NCI-H1092 treated with DMSO at 0.1 percent for 48 hours (cell line): ENCODE measurements at regions not wholly inside any gene's neighbourhood (a gene's known extent, or its start where the extent isn't known, plus 50 kb on each side); places are given as distances from the start of the nearest gene placed in this dataset.

Source experiments
- DNase-seq: peaks from one replicate; lab custom pipeline; 2025; lab: John Stamatoyannopoulos, UW

DNA sequence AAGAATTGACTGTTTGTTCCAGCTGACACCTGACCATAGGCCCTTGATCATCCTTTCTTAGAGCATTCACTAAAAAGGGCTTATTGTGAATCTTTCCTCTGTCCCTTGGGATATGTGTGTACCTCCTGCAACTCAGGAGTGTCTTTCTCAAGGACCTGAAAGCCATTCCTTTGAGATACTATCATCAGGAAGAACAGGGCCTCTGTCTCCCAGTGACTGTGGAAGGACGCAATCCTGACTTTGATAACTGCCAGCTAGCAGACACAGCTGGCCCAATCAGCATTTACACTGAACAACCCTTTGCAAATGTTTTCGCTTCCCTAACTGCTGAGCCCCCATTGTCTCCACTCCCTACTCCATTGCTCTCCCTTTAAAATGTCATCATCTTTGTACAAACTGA, 144.4 kb downstream of the RMI1 start:
- no peak for DNase-seq

DNA sequence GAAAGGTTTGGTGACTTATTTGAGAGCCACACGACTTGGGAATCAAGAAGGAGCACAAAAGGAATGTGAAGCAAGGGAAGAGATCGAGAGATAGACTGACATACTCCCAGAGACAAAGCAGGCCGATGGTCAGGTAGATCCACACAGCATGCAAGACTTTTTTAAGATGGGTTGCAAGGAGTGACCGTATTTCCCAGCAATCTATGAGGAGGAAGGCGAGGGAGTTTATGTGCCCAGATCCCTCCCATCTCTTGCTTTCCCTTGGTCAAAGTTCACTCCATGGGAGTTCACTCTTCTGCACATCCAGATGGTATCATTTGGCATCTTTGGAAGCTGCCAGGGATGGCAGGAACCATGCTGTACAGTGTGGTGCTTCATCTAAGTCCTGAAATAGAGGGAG, 148.9 kb downstream of the RMI1 start:
- DNase-seq, result no peak

DNA sequence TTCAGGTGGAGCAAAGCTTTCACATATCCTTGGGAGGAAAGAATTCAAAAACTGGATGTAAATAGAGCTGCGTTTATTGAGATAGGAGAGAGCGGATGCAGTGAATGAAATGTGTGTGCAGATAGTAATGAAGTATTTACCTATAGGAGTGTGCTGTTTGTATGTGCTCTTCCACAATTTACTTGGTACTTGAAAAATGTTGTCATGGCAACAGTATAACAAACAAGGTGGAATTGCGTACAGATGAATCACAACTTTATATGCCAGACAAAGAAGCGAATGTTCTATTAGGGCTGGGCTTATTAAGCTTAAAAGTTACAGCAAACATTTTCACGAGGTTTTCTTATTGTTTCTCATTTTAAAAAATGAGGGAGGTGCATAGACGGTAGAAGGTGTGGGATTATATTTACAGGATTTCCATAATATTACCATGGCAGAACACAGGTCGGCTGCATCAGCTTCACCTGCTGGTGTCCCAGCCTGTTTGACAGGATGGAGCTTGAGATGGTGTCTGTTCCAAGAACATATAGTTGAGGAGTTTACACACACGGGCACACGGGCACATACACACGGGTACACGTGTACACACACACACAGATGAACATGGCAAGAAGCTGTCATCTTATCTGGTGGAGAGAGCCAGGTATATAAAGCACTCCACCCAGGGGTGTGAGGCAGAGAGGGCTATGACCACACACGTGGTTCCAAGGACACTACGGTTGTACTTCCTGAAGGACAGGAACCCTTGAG, 155.7 kb downstream of the RMI1 start:
- DNase-seq, result peak; percentile 48

DNA sequence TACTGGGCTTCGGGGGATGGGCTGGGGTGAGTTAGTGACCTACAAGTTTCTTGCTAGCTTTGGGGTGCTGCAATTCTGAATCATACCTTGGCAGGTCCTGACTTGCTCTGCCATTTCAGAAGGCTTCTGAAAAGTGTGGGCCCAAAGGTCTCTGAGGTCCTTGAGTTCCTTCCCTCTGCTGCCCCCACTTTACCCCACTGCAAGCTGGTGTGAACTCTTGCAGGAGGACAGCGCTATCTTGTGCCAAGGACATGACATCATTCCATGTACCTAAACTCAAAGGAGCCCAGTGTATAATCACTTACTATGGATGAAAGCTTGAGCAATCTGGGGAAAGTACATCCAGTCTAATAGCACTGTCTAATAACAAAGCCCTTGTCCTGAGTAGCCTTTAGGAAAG, 157.4 kb downstream of the RMI1 start:
- no peak for DNase-seq

DNA sequence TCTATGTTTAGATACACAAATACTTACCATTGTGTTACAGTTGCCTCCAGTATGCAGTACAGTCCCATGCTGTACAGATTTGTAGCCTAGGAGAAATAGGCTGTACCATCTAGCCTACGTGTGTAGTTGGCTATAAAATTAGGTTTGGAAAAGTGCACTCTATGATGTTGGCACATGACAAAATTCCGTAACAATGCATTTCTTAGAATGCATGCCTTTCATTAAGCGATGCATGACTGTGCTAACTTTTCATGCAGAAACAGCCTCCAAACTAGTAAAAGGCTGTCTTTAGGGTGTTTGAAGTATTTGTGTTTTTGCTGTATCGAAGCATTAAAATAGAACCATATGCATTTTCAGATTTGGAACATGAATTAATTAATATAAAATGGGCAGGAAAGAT, 157.9 kb downstream of the RMI1 start:
- DNase-seq, result no peak

DNA sequence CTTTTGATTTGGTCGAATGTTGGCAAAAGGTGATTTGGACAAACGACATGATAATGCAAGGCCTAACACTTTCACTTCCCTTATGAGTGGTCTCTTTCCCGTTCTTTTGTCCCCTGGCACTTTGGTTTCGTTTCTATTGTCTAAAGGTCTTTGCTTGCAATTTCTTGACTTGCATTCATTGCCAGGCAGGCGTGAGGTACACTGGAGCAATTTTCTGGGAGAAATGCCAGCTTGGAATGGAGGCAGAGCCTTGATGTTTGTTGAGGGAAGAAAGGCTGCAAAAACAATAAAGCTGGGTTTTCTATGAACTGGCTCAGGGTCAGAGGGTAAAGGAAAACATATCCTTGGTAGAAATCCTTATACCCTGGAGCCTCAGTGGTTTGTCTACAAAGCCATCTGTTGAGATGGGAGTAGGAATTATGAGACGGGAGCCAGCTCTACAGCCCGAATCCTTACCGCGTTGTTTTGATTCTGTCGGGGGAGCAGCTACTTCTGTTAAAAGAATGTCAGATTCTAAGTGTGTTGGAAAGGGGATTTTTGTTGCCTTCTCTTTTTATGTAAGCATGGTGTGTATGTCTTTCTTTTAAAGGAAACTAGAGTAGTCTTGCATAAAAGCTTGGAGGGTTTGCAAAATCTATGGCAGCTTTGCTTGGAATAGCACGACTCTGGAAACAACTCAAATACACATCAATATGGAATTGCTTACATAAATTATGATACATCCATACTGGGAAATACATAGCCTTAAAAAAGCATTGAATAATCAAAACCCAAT, 158.9 kb downstream of the RMI1 start:
- DNase-seq, result peak; percentile 86

DNA sequence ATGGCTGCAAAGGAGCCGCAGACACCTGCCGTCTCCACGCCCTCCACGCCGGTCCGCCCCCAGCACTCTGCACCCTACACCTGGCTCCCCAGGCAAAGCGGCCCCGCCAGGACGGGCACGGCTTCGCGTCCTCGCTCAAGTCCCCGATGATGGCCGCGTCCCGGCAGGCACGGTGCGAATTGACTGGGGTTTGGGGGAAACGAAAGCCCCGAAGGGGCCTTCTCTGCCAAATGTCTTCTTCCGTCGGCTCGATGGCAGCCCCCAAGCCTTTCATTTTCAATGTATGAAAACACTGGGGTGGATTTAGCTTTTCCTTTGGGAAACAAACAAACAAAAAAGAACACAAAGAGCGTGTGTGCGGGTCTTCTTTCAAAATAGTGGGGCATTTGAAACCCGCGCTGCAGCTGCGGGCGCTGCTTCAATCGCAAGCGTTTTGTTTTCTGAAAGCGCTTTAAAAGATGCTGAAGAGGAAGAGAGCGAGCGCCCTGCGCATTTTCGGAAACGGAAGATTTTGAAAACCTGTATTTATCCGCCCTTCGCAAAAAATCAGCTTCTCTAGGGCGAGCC, 160.0 kb downstream of the RMI1 start:
- peak; percentile 67 for DNase-seq

DNA sequence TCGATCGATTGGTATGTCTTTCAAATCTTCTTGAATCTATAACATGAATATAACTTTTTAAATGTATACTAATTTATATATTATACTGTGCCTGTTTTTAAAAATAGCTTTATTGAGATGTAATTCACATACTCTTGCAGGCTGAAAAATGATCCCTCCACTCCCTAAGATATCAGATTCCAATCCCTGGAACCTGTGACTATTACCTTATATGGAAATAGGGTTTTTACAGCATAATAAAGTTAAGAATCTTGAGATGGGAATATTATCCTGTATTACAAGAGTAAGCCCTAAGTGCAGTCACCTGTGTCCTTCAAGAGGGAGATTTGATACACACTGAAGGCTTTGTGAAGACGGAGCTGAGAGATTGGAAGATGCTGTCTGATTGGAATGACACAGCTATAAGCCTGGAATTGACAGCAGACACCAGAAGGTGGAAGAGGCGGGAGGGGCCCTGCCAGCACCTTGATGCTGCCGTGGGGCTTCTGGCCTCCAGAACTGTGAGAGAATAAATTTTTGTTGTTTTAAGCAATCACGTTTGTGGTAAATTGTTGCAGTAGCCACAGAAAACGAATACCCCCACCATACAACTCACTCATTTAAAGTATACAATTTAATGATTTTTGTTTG, 161.3 kb downstream of the RMI1 start:
- peak; percentile 51 for DNase-seq

DNA sequence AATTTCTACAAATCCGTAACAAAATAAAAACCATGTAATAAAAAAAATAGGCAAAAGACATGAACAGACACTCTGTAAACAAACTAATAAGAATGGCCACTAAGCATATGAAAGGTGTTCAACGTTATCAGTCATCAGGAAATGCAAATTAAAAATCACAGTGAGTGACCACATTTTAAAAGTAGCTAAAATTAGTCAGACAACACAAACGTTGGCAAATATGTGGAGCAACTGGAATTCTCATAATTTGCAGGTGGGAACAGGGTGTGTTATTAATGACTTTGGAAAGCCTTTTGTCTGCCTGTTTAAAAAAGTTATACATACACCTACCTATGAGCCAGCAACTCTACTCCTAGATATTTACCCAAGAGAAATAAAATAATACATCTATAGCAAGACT, 164.4 kb downstream of the RMI1 start:
- DNase-seq, result no peak

DNA sequence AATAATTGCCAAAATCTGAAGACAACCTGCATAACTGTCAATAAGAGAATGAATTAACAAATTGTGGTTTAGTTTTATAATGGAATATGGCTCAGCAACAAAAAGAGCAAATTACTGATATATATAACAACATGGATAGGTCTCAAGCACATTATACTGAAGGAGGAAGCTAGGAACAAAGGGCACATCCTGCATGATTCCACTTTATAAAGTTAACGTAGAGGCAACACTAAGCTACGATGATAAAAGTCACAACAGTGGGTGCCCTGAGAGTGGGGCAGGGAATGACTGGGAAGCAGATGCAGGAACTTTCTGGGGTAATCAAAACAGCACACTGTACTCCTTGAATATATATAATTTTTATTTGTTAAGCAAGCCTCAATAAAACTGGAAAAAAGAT, 165.2 kb downstream of the RMI1 start:
- no peak for DNase-seq

DNA sequence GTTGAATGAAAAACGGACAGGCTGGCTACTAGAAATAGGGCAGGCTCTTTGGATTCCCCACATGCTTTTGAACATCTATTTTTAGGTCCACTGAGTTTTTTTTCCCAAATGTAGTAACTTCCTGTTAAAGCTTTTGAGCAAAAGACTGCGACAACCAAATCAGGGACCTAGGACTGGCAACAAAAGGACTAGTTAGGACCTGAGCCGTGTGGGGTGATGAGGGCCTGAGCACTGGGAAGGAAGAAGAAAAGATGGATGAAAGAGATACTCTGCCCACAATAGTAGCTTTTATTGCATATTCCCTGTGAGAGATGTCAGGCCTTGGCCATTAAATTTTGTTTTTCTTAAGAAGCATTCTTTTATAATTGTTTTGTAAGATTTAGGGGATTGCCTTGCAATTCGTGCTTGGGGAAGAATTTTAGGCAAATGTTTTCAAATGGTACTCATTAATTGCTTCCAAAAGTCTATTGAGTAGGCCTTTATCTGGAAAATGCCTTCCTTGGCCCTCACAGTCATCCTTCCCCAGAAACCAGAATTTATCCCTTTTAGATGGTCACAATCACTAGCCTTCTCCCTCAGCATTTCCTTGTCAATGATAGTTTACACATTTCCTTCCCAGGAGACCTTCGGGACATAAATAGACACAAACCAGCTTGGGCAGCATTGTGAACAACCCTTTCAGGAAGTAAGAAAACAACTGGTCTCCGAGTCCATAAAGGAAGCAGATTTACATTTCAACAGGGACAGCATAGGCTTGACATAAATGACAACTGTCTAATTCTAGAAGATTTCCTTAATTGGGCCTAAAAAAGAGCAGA, 166.5 kb downstream of the RMI1 start:
- no peak for DNase-seq

DNA sequence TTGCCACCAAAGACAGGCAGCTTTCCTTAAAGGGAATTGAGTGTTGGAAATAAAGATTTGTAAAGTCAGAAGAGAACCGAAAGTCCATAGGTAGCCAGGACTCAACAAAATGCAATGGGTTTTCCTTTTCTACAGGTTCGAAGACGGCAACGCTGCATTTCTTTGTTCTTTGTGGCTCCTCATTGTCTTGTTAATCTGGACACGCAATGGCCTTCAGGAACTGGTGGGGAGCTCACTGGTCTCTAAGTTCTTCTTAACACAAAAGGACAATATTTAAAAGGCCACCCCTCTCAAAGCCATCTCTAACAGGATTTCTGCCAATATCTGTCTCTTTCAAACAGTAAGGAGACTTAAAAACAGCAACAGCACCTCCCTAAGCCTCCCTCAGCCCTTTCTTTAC, 170.6 kb downstream of the RMI1 start:
- no peak for DNase-seq

DNA sequence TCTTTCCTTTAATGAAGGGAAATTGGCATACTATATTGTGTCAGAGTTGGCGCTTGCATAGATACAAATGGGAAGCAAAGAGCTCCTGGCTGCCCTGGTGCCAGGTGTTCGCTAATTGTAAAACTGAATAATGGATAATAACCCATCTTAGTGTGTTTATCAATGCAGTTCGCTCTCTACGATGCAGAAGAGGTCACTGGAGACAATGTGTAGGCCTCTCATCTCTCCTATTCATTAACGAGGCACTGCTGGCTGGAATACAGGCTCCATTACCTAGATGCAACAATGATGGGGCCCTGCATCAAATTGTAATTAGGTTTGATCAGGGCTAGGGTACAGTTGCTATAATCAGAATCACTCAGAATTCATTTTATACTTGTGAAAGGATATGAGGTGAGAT, 171.0 kb downstream of the RMI1 start:
- peak; percentile 94 for DNase-seq

DNA sequence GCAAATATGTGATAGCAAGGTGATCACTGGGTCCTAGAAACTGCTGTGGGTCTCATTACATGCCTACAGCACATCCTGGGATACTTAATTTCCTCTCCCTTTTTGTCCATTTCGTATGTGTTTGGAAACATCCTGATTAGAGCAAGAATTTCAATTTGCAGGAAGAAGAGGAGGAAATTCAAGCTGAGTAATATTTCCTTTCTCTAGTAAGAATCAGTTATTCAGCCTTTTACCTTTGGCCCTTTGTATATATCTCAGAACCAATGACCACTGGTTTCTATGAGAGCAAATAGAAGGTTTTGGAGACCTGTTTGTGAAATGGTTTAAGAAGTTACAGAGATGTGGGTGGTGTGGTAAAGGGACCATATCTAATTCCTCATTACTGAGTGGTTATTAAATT, 171.6 kb downstream of the RMI1 start:
- DNase-seq, result peak; percentile 55

DNA sequence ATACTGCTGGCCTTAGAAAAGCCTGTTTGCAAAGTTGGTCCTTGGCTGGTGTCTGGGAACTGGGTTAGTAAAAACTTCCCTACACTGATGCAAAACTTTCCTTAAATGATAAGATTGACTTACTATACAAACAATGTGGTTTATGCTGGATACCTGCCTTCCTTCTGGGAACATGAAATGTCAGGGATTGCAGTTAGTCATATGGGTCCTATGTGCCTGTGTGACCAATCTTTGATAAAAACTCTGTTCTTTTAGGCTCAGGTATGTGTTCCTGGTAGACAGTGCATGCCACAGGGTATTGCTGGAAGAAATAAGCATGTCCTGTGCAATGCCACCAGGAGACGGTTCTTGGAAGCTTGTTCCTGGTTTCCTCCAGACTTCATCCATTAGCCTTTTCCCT, 173.3 kb downstream of the RMI1 start:
- DNase-seq, result no peak

DNA sequence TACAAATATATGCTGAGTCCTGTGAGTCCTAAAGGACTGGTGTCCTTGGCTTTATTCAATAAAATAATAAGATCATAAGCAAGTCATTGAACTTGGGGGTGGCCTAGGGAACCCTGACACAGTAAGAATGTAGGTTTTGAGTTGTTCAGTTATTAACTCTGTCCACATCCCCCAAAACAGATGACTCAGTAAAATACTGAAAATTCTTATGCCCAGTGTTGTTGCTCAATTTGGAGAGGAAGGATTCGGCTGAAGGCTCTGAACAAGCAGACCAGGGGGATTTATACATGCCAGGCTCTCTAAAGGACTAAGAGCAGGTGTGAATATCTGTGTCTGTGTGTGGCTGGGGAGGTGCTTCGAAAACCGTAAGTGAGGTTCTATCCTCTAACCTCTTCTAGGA, 173.7 kb downstream of the RMI1 start:
- no peak for DNase-seq

DNA sequence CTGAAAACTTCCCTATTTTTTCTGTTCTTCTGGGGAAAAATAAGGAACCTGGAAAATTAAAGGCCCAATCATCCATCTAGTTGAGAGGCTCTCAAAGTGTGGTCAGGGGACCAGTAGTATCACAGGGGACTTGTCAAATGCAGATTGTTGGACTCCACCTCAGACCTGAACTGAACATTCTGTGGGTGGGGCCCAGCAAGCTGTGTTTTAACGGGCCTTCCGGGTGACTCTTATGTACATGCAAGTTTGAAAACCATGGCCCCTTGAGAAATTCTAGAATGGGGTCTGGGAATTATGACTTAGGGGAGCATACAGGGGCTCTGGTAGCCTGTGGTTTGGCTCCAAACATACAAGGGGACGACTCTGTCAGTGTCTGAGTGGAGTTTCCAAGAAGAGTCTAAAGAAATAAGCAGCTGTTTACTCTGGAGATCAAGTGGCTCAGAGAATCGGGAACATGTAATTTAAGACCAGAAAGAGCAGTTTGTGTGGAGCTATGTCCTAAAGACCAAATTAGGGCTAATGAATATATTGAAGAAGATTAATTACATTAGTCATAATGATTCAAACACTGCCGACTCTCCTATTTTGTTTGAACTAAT, 177.4 kb downstream of the SLC28A3 start:
- DNase-seq, result no peak

DNA sequence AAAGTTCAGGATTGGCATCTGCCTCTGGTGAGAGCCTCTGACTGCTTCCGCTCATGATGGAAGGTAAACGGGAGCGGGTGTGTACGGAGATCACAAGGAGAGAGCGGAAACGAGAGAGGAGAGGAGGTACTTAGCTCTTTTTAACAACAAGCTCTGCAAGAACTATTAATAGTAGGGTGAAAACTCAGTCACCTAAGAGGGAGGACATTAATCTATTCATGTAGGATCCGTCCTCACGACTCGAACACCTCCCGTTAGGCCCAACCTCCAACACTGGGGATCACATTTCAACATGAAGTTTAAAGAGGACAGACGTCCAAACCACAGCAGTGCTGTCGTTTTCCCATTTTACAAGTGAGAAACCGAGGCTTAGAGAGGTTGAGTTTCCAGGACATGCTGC, 173.7 kb downstream of the SLC28A3 start:
- no peak for DNase-seq

DNA sequence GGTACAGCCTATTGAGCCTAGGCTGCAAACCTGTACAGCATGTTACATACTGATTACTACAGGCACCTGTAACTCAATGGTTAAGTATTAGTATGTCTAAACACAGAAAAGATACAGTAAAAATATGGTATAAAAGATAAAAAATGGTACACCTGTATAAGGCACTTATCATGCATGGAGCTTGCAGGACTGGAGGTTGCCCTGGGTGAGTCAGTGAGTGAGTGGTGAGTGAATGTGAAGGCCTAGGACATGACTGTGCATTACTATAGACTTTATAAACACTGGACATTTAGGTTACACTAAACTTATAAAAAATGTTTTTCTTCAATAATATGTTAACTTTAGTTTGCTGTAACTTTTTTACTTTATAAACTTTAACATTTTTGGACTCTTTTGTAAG, 171.3 kb downstream of the SLC28A3 start:
- no peak for DNase-seq

DNA sequence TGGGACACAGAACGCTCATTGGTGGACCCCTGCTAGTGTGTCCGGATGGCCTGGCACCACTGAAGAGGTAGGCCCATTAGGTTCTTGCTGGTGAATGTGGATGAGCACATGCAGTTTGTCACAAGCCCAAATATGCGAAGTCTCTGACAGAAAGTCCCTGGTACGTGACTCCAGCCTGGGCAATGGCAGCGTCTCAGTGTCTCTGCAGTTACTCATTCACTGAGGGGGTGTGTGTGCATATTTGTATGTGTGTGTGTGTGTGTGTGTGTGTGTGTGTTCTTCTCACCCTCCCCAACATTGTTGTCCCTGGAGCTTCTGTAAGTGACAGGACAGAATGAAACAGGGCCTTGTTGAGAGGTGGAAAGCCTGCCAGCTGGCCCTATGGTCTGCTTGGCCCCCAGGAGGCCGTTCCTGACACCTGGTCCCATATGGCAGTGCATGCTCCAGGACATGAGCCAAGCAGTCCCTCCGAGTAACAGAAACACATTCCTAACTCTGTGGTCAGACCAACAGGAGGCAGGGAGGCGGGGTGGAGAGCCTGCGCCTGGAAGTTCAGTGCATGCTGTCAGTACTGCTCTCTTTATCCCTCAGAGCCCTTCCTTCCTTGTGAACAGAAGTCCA, 169.9 kb downstream of the SLC28A3 start:
- DNase-seq, result peak; percentile 18

DNA sequence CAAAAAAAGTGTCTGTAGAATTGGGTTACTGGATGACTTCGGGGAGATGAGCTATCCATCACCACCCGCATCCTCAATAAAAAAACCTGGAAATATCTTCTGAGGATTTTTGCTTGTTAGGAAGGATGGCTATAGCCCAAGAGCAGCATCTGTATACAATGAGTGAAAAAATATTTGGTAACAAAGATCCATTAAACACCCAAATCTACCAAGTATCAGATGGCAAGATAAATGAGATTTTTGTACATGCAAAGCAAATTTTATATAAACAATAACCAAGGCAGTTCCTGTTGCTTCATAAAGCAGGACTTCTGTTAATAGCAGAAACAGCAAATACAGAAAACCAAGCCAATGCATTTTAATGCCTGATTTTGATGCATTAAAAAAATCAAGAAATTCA, 166.6 kb downstream of the SLC28A3 start:
- DNase-seq, result no peak
